Transverse colon (tissue), 4 donors: ENCODE measurements at regions not wholly inside any gene's neighbourhood (a gene's known extent, or its start where the extent isn't known, plus 50 kb on each side); places are given as distances from the start of the nearest gene placed in this dataset.

Experiments
- DNase-seq: peaks from one replicate; pipeline ENCODE4 v3.0.0-alpha.2; 2019
- H3K27ac ChIP-seq, 4 donors: fragments of 200-600 bp; sonication (generic); 2 replicates each; pipeline ENCODE4 v1.5.1; 2016 to 2018; ENCODE audit warnings: inconsistent platforms in 4 of 4
- H3K27me3 ChIP-seq: fragments of 200-600 bp; sonication (generic); 2 replicates; pipeline ENCODE4 v1.5.1; 2017; ENCODE audit warnings: inconsistent platforms
- H3K36me3 ChIP-seq, 4 donors: fragments of 200-600 bp; sonication (generic); 2 replicates each; pipeline ENCODE4 v1.5.1; 2017 to 2019; ENCODE audit warnings: inconsistent platforms in 4 of 4
- H3K4me1 ChIP-seq, 4 donors: fragments of 200-600 bp; sonication (generic); 2 replicates each; pipeline ENCODE4 v1.5.1; 2017 to 2020; ENCODE audit warnings: inconsistent platforms in 4 of 4
- H3K4me3 ChIP-seq, 4 donors: fragments of 200-600 bp; sonication (generic); 1 replicate in 1 of 4; 2 replicates in 3 of 4; pipeline versions ENCODE4 v1.5.1 to v1.6.1; 2017 to 2019; ENCODE audit warnings: inconsistent platforms in 4 of 4
- H3K9me3 ChIP-seq, 2 donors: fragments of 200-600 bp; sonication (generic); 2 replicates each; pipeline ENCODE4 v1.5.1; 2017 to 2019; ENCODE audit warnings: inconsistent platforms in 2 of 2
- CTCF ChIP-seq, 5 experiments: fragments of 200-600 bp in 3 of 5; fragments of 450-650 bp in 2 of 5; sonication (generic) in 3 of 5; IDR thresholded peaks; 1 replicate in 2 of 5; 2 replicates in 3 of 5; pipeline ENCODE4 v1.5.1; 2016 to 2017; ENCODE audit warnings: antibody characterized with exemption in 5 of 5, inconsistent platforms in 3 of 5, mild to moderate bottlenecking in 2 of 5, moderate library complexity in 1 of 5
- EP300 ChIP-seq: sonication (generic); formaldehyde crosslinking; IDR thresholded peaks from one replicate; pipeline ENCODE4 v1.6.1; 2017; ENCODE audit warnings: antibody characterized with exemption, low read depth
- POLR2A ChIP-seq: fragments of 450-650 bp; IDR thresholded peaks from one replicate; pipeline ENCODE4 v1.6.1; 2016; ENCODE audit warnings: antibody characterized with exemption, mild to moderate bottlenecking, moderate library complexity
- POLR2AphosphoS5 ChIP-seq, 3 donors: sonication (generic); formaldehyde crosslinking; IDR thresholded peaks; one replicate each; pipeline ENCODE4 v1.6.1; 2016; ENCODE audit warnings: antibody characterized with exemption in 3 of 3
- WGBS, 2 donors: methylation state at CpG; one replicate each; pipeline ENCODE4 v1.1.5; 2018; ENCODE audit warnings: low coverage in 1 of 2; 5-methylcytosine and 5-hydroxymethylcytosine counted together
- in situ Hi-C, 4 donors: fragments of 200-750 bp; cut with MboI; loops; one replicate each; pipeline versions ENCODE4 v1.15.0 to v1.15.1; 2017; ENCODE audit warnings: low sequenced_read_pairs in 3 of 4, low pct_ligation_motif_present in 1 of 4, low pct_unique_long_range_greater_than_20kb in 1 of 4
- intact Hi-C: fragments of 100-400 bp; cut with DNase I; formaldehyde crosslinking; loops from one replicate; pipeline ENCODE4 v1.15.1; 2023; ENCODE audit warnings: low total_unique reads
- small RNA-seq, 4 donors: library from RNA; depleted of rRNA; stranded (forward); fragments of <200 nt; gene quantifications; one replicate each; pipeline ENCODE3, GENCODE V24; 2016

- in situ Hi-C loops (loop anchor here in 1 of 4 donors (25.0 kb wide), 1 partner anchor 407 kb away; no protein-coding TSS in a partner anchor), intact Hi-C loops (no loop called here)
- no peaks in the 10 kb centered on the region for H3K4me1 ChIP-seq
- TF ChIP-seq POLR2A: no peak
- TF ChIP-seq CTCF (IDR thresholded peaks at IDR 0.05): no peak
- TF ChIP-seq EP300: no peak
- no peak for TF ChIP-seq POLR2AphosphoS5 (IDR thresholded peaks at IDR 0.05)
- 38 to 64% methylated on average over 2 of the region's 2 CpGs for WGBS, 2 donors
- H3K36me3 ChIP-seq: no peaks in the 10 kb centered on the region
- DNase-seq: no peak
- H3K9me3 ChIP-seq: no peaks in the 10 kb centered on the region
- no peak overlapping the region for H3K27ac ChIP-seq
- peaks cover 16% of the 10 kb centered on the region for H3K27me3 ChIP-seq
- H3K4me3 ChIP-seq: no peak overlapping the region
Measured at GRCh38 chr1:147480565-147480935, 60.8 kb upstream of the BCL9 start.

- Histone ChIP-seq H3K4me3 (no peak overlapping the region), H3K27ac (no peak overlapping the region), H3K4me1 (peaks cover 0 to 5% (median 0%) of the 10 kb centered on the region in 4 donors), H3K9me3 (no peaks in the 10 kb centered on the region), H3K27me3 (peaks cover 19% of the 10 kb centered on the region), H3K36me3 (no peaks in the 10 kb centered on the region)
- no peak for TF ChIP-seq POLR2A
- no peak for DNase-seq
- WGBS, 2 donors: 69 to 71% methylated on average over 5 to 9 of the region's 9 CpGs
- in situ Hi-C loops (loop anchor here in 1 of 4 donors (25.0 kb wide), 1 partner anchor 400 kb away; no protein-coding TSS in a partner anchor), intact Hi-C loops (no loop called here)
Measured at GRCh38 chr1:147486876-147487656, 54.2 kb upstream of the BCL9 start.

GRCh38 chr1:147491098-147491497, 50.2 kb upstream of the BCL9 start:
- in situ Hi-C loops (loop anchor here (10.0 to 25.0 kb wide), 4 partner anchors 144 to 404 kb away; no protein-coding TSS in a partner anchor), intact Hi-C loops (no loop called here)
- H3K27me3 ChIP-seq: peaks cover 10% of the 10 kb centered on the region
- no peak overlapping the region for H3K27ac ChIP-seq
- H3K4me3 ChIP-seq: no peak overlapping the region
- no peaks in the 10 kb centered on the region for H3K9me3 ChIP-seq
- H3K4me1 ChIP-seq: peaks cover 0 to 5% (median 0%) of the 10 kb centered on the region in 4 donors
- H3K36me3 ChIP-seq: no peaks in the 10 kb centered on the region
- WGBS, 2 donors: 56 to 58% methylated on average over 1 to 2 of the region's 2 CpGs
- no peak for DNase-seq
- no peak for TF ChIP-seq CTCF (IDR thresholded peaks at IDR 0.05)
- no peak for TF ChIP-seq POLR2A

Small RNA genes in the stretch of these regions (small RNA-seq; reads per million reads assigned to genes)
- gene RF00019: 0 reads per million in 4 donors
